ENCODE measurements at regions not wholly inside any gene's neighbourhood (a gene's known extent, or its start where the extent isn't known, plus 50 kb on each side); places are given as distances from the start of the nearest gene placed in this dataset.

GRCh38 chr5:21688655-21689054, 1164.5 kb downstream of the CDH12 start:
- no peak overlapping the region for H3K27ac ChIP-seq (ENCODE audit: low read length)
- H3K4me3 ChIP-seq (ENCODE audit: low read length) = no peak overlapping the region
- no peaks in the 10 kb centered on the region for H3K9me3 ChIP-seq (replicated peaks; ENCODE audit: insufficient read depth, low read length)
- no peak for DNase-seq
- H3K9me2 ChIP-seq (replicated peaks; ENCODE audit: insufficient read depth, low read length) = no peaks in the 10 kb centered on the region
- H2AFZ ChIP-seq (ENCODE audit: low read length) = no peak overlapping the region
- H3K4me2 ChIP-seq (ENCODE audit: low read depth, low read length) = no peak overlapping the region
- no peaks in the 10 kb centered on the region for H3K36me3 ChIP-seq (replicated peaks; ENCODE audit: insufficient read depth, low read length)
- H3K9ac ChIP-seq (ENCODE audit: low read length) = no peak overlapping the region
- H4K20me1 ChIP-seq (ENCODE audit: insufficient read depth, low read length) = no peaks in the 10 kb centered on the region
- TF ChIP-seq EZH2phosphoT487 (IDR thresholded peaks at IDR 0.05; ENCODE audit: low read length) (no peak), CTCF (IDR thresholded peaks at IDR 0.05; ENCODE audit: low read length) (no peak), EZH2 (optimal IDR thresholded peaks at IDR 0.05; ENCODE audit: low read depth, low read length) (no peak)
- H3F3A ChIP-seq (ENCODE audit: insufficient read depth, low read length) = no peaks in the 10 kb centered on the region
- H3K27me3 ChIP-seq (replicated peaks; ENCODE audit: insufficient read depth, low read length) = no peaks in the 10 kb centered on the region
- no peaks in the 10 kb centered on the region for H3K79me2 ChIP-seq (ENCODE audit: low read length)
- no peaks in the 10 kb centered on the region for H3K4me1 ChIP-seq (ENCODE audit: low read length)

GRCh38 chr5:21687621-21688020, 1165.5 kb downstream of the CDH12 start:
- Histone ChIP-seq H4K20me1 (ENCODE audit: insufficient read depth, low read length) (no peaks in the 10 kb centered on the region), H3K9me3 (replicated peaks; ENCODE audit: insufficient read depth, low read length) (no peaks in the 10 kb centered on the region), H3K27ac (ENCODE audit: low read length) (no peak overlapping the region), H3F3A (ENCODE audit: insufficient read depth, low read length) (no peaks in the 10 kb centered on the region), H3K27me3 (replicated peaks; ENCODE audit: insufficient read depth, low read length) (no peaks in the 10 kb centered on the region), H3K9ac (ENCODE audit: low read length) (no peak overlapping the region), H3K79me2 (ENCODE audit: low read length) (no peaks in the 10 kb centered on the region), H3K4me3 (ENCODE audit: low read length) (no peak overlapping the region), H3K36me3 (replicated peaks; ENCODE audit: insufficient read depth, low read length) (no peaks in the 10 kb centered on the region), H3K9me2 (replicated peaks; ENCODE audit: insufficient read depth, low read length) (no peaks in the 10 kb centered on the region), H3K4me1 (ENCODE audit: low read length) (no peaks in the 10 kb centered on the region), H2AFZ (ENCODE audit: low read length) (no peak overlapping the region), H3K4me2 (ENCODE audit: low read depth, low read length) (no peak overlapping the region)
- DNase-seq = no peak
- TF ChIP-seq EZH2 (optimal IDR thresholded peaks at IDR 0.05; ENCODE audit: low read depth, low read length) = no peak
- no peak for TF ChIP-seq CTCF (IDR thresholded peaks at IDR 0.05; ENCODE audit: low read length)
- no peak for TF ChIP-seq EZH2phosphoT487 (IDR thresholded peaks at IDR 0.05; ENCODE audit: low read length)

- Histone ChIP-seq H3F3A (ENCODE audit: insufficient read depth, low read length) (no peaks in the 10 kb centered on the region), H3K9me2 (replicated peaks; ENCODE audit: insufficient read depth, low read length) (no peaks in the 10 kb centered on the region), H3K9ac (ENCODE audit: low read length) (no peak overlapping the region), H3K27me3 (replicated peaks; ENCODE audit: insufficient read depth, low read length) (no peaks in the 10 kb centered on the region), H3K79me2 (ENCODE audit: low read length) (no peaks in the 10 kb centered on the region), H3K4me3 (ENCODE audit: low read length) (no peak overlapping the region), H2AFZ (ENCODE audit: low read length) (no peak overlapping the region), H3K27ac (ENCODE audit: low read length) (no peak overlapping the region), H4K20me1 (ENCODE audit: insufficient read depth, low read length) (no peaks in the 10 kb centered on the region), H3K4me1 (ENCODE audit: low read length) (no peaks in the 10 kb centered on the region), H3K9me3 (replicated peaks; ENCODE audit: insufficient read depth, low read length) (no peaks in the 10 kb centered on the region), H3K4me2 (ENCODE audit: low read depth, low read length) (no peak overlapping the region), H3K36me3 (replicated peaks; ENCODE audit: insufficient read depth, low read length) (no peaks in the 10 kb centered on the region)
- TF ChIP-seq EZH2phosphoT487 (IDR thresholded peaks at IDR 0.05; ENCODE audit: low read length) (no peak), EZH2 (optimal IDR thresholded peaks at IDR 0.05; ENCODE audit: low read depth, low read length) (no peak), CTCF (IDR thresholded peaks at IDR 0.05; ENCODE audit: low read length) (no peak)
- no peak for DNase-seq
Observed at GRCh38 chr5:21686706-21687105, 1166.4 kb downstream of the CDH12 start.

All from MM.1S (cell line).